LNCaP clone FGC (cell line): ENCODE measurements at regions not wholly inside any gene's neighbourhood (a gene's known extent, or its start where the extent isn't known, plus 50 kb on each side); places are given as distances from the start of the nearest gene placed in this dataset.

Experiments used
- DNase-seq: peaks from one replicate; pipeline ENCODE4 v3.0.0-alpha.2; 2011; ENCODE audit warnings: low read depth
- H3K4me3 ChIP-seq: 2 replicates; pipeline ENCODE4 v1.5.1; 2011; ENCODE audit warnings: mild to moderate bottlenecking, low read depth, low read length, control low read depth
- CTCF ChIP-seq: IDR thresholded peaks from 2 replicates; pipeline ENCODE4 v1.5.1; 2012; ENCODE audit warnings: mild to moderate bottlenecking; ENCODE audit not compliant: control insufficient read depth, insufficient read depth; ENCODE audit errors: extremely low read depth

GRCh38 chr11:134557571-134558257, 145.7 kb upstream of the B3GAT1 start:
- no peak for DNase-seq
- no peak overlapping the region for H3K4me3 ChIP-seq
- no peak for TF ChIP-seq CTCF

- H3K4me3 ChIP-seq: no peak overlapping the region
- TF ChIP-seq CTCF: no peak
- no peak for DNase-seq
Measured at GRCh38 chr11:134556186-134556585, 144.1 kb upstream of the B3GAT1 start.

- no peak for TF ChIP-seq CTCF
- H3K4me3 ChIP-seq: no peak overlapping the region
- no peak for DNase-seq
Measured at GRCh38 chr11:134555510-134555909, 143.5 kb upstream of the B3GAT1 start.

- no peak overlapping the region for H3K4me3 ChIP-seq
- no peak for TF ChIP-seq CTCF
- no peak for DNase-seq
Measured at GRCh38 chr11:134554861-134555260, 142.8 kb upstream of the B3GAT1 start.

GRCh38 chr11:134554106-134554505, 142.1 kb upstream of the B3GAT1 start:
- no peak for TF ChIP-seq CTCF
- H3K4me3 ChIP-seq: no peak overlapping the region
- no peak for DNase-seq

GRCh38 chr11:134552749-134553148, 140.7 kb upstream of the B3GAT1 start:
- no peak for TF ChIP-seq CTCF
- H3K4me3 ChIP-seq: no peak overlapping the region
- no peak for DNase-seq

GRCh38 chr11:134545521-134545920, 133.5 kb upstream of the B3GAT1 start:
- no peak for DNase-seq
- TF ChIP-seq CTCF: no peak
- H3K4me3 ChIP-seq: no peak overlapping the region
